HepG2 (cell line): ENCODE measurements at regions not wholly inside any gene's neighbourhood (a gene's known extent, or its start where the extent isn't known, plus 50 kb on each side); places are given as distances from the start of the nearest gene placed in this dataset.

Experiments
- ATAC-seq: fragments of 200-7000 bp; cut with Tn5 transposase; 3 replicates; pipeline ENCODE4 v1.9.1; 2020; ENCODE audit warnings: mild to moderate bottlenecking, moderate library complexity
- BruUV-seq: library from RNA; stranded (reverse); fragments of 400-500 nt; replicated peaks from 2 replicates; lab custom pipeline; 2021; lab: Mats Ljungman, UMichigan
- CTCF ChIA-PET: fragments of 300-600 bp; formaldehyde crosslinking; extraction: SDS; loops from one replicate; lab custom pipeline; 2021; ENCODE audit warnings: low total read pairs, inconsistent platforms, low intra/inter-chr PET ratio; lab: Yijun Ruan, JAX
- POLR2A ChIA-PET: fragments of 350-600 bp; sonication (Branson Sonifier 250); formaldehyde crosslinking; loops from one replicate; lab custom pipeline; 2020; ENCODE audit warnings: antibody characterized with exemption, inconsistent platforms; lab: Yijun Ruan, JAX
- DNase-seq: peaks from one replicate; pipeline ENCODE4 v3.0.0-alpha.2; 2015; ENCODE audit warnings: low spot score
- FAIRE-seq: peaks from 3 replicates; lab custom pipeline; 2011; peaks lifted over from hg19 to GRCh38; lab: Jason Lieb, UNC
- H2AFZ ChIP-seq: one replicate; pipeline ENCODE4 v1.6.1; 2011; ENCODE audit warnings: low read length, inconsistent platforms
- H3K27ac ChIP-seq: fragments of 300-600 bp; 3 replicates; pipeline ENCODE4 v1.8.0; 2011; ENCODE audit warnings: mixed run types, mild to moderate bottlenecking, mixed read lengths, low read length, inconsistent platforms; ENCODE audit not compliant: insufficient read depth; ENCODE audit errors: extremely low read length
- H3K27me3 ChIP-seq, 2 experiments: fragments of 200-600 bp in 1 of 2; 2 replicates in 1 of 2; 3 replicates in 1 of 2; pipeline versions ENCODE4 v1.6.0 to v1.8.0; 2011; ENCODE audit warnings: low read length in 2 of 2, mild to moderate bottlenecking in 2 of 2, moderate library complexity in 2 of 2, inconsistent platforms in 1 of 2; ENCODE audit not compliant: insufficient read depth in 2 of 2, control insufficient read depth in 1 of 2
- H3K36me3 ChIP-seq, 2 experiments: fragments of 200-600 bp in 1 of 2; replicated peaks in 1 of 2; 2 replicates in 1 of 2; 3 replicates in 1 of 2; pipeline versions ENCODE4 v1.5.1 to v1.8.0; 2011; ENCODE audit warnings: low read length in 2 of 2, inconsistent platforms in 1 of 2; ENCODE audit not compliant: insufficient read depth in 2 of 2, control insufficient read depth in 1 of 2
- H3K4me1 ChIP-seq: 2 replicates; pipeline ENCODE4 v1.5.1; 2012; ENCODE audit warnings: low read length, inconsistent platforms; ENCODE audit not compliant: insufficient read depth
- H3K4me2 ChIP-seq: 2 replicates; pipeline ENCODE4 v1.6.0; 2011; ENCODE audit warnings: low read depth, low read length, inconsistent platforms
- H3K4me3 ChIP-seq, 3 experiments: fragments of 200-600 bp in 1 of 3; sonication (generic), shearing (Covaris generic) in 1 of 3; replicated peaks in 1 of 3; 2 replicates each; pipeline ENCODE4 v1.5.1; 2011 to 2016; ENCODE audit warnings: low read length in 3 of 3, inconsistent platforms in 2 of 3, low read depth in 2 of 3, mild to moderate bottlenecking in 2 of 3, control low read depth in 1 of 3, mixed read lengths in 1 of 3; ENCODE audit not compliant: insufficient read depth in 1 of 3
- H3K79me2 ChIP-seq: one replicate; pipeline ENCODE4 v1.6.1; 2011; ENCODE audit warnings: low read length, inconsistent platforms; ENCODE audit not compliant: insufficient read depth
- H3K9ac ChIP-seq: 2 replicates; pipeline ENCODE4 v1.6.0; 2011; ENCODE audit warnings: mild to moderate bottlenecking, low read depth, low read length, inconsistent platforms; ENCODE audit not compliant: insufficient read depth
- H3K9me3 ChIP-seq: 2 replicates; pipeline ENCODE4 v1.5.1; 2012; ENCODE audit warnings: mild to moderate bottlenecking, low read length
- H4K20me1 ChIP-seq: 2 replicates; pipeline ENCODE4 v1.6.0; 2011; ENCODE audit warnings: inconsistent platforms, mild to moderate bottlenecking, low read length, moderate library complexity; ENCODE audit not compliant: insufficient read depth
- ARID3A ChIP-seq: IDR thresholded peaks from 2 replicates; pipeline ENCODE4 v1.6.1; 2012; ENCODE audit warnings: low read depth, low read length, improper control_type of control experiment
- ATAD3A ChIP-seq: sonication (generic); formaldehyde crosslinking; IDR thresholded peaks from 2 replicates; pipeline ENCODE4 v1.4.0; 2020; ENCODE audit warnings: missing genetic modification reagents
- ATF4 ChIP-seq, 2 experiments: fragments of 450-650 bp in 1 of 2; sonication (generic) in 1 of 2; formaldehyde crosslinking; IDR thresholded peaks; 2 replicates each; pipeline versions ENCODE4 v1.5.0 to v1.8.0; 2020 to 2022; ENCODE audit warnings: mild to moderate bottlenecking in 1 of 2, missing genetic modification reagents in 1 of 2
- CHD2 ChIP-seq: IDR thresholded peaks from 2 replicates; pipeline ENCODE4 v1.6.1; 2011; ENCODE audit warnings: low read depth, low read length, improper control_type of control experiment
- ETV6 ChIP-seq: sonication (generic); formaldehyde crosslinking; conservative IDR thresholded peaks from 2 replicates; pipeline ENCODE4 v1.4.0; 2020; ENCODE audit warnings: missing genetic modification reagents
- FOXK1 ChIP-seq: sonication (generic); formaldehyde crosslinking; IDR thresholded peaks from 2 replicates; pipeline ENCODE4 v1.4.0; 2020; ENCODE audit warnings: low read depth, missing genetic modification reagents, borderline replicate concordance
- KDM1A ChIP-seq: IDR thresholded peaks from 2 replicates; pipeline ENCODE4 v1.6.1; 2016; ENCODE audit warnings: missing compliant biosample characterization
- KLF6 ChIP-seq: IDR thresholded peaks from 2 replicates; pipeline ENCODE4 v1.8.0; 2016; ENCODE audit warnings: missing biosample characterization, missing genetic modification reagents
- MAFK ChIP-seq, 2 experiments: IDR thresholded peaks in 1 of 2; conservative IDR thresholded peaks in 1 of 2; 2 replicates each; pipeline ENCODE4 v1.6.1; 2011; ENCODE audit warnings: improper control_type of control experiment in 2 of 2, low read length in 2 of 2
- MBNL3 ChIP-seq: fragments of 250-450 bp; sonication (Bioruptor Pico); conservative IDR thresholded peaks from 2 replicates; pipeline ENCODE4 v1.8.0; 2022; ENCODE audit warnings: mild to moderate bottlenecking, inconsistent platforms
- MED8 ChIP-seq: sonication (generic); formaldehyde crosslinking; IDR thresholded peaks from 2 replicates; pipeline ENCODE4 v1.8.1; 2023; ENCODE audit warnings: mild to moderate bottlenecking, missing genetic modification reagents; ENCODE audit not compliant: insufficient replicate concordance
- PAX8 ChIP-seq: sonication (generic); formaldehyde crosslinking; IDR thresholded peaks from 2 replicates; pipeline ENCODE4 v1.8.0; 2022; ENCODE audit warnings: mild to moderate bottlenecking, missing genetic modification reagents, borderline replicate concordance
- RCOR2 ChIP-seq: IDR thresholded peaks from 2 replicates; pipeline ENCODE4 v1.6.1; 2016; ENCODE audit warnings: missing biosample characterization, missing genetic modification reagents
- RELA ChIP-seq: sonication (generic); formaldehyde crosslinking; IDR thresholded peaks from 2 replicates; pipeline ENCODE4 v1.4.0; 2020; ENCODE audit warnings: missing genetic modification reagents
- SMC3 ChIP-seq: IDR thresholded peaks from 2 replicates; pipeline ENCODE4 v1.6.1; 2011; ENCODE audit warnings: low read length, improper control_type of control experiment
- ZFP36 ChIP-seq: fragments of 150-350 bp; IDR thresholded peaks from 2 replicates; pipeline ENCODE4 v1.6.1; 2018; ENCODE audit warnings: borderline replicate concordance, low read length, low read depth; ENCODE audit not compliant: partially characterized antibody
- ZFP41 ChIP-seq: sonication (generic); formaldehyde crosslinking; IDR thresholded peaks from 2 replicates; pipeline ENCODE4 v1.4.0; 2020; ENCODE audit warnings: mild to moderate bottlenecking, missing genetic modification reagents, borderline replicate concordance
- ZNF552 ChIP-seq: sonication (generic); formaldehyde crosslinking; IDR thresholded peaks from 2 replicates; pipeline ENCODE4 v1.9.0; 2022; ENCODE audit warnings: missing genetic modification reagents, mild to moderate bottlenecking, borderline replicate concordance
- ZNF577 ChIP-seq: sonication (generic); formaldehyde crosslinking; IDR thresholded peaks from 2 replicates; pipeline ENCODE4 v1.4.0; 2020; ENCODE audit warnings: mild to moderate bottlenecking, low read depth, missing genetic modification reagents, borderline replicate concordance
- WGBS: methylation state at CpG from one replicate; pipeline ENCODE4 v1.1.6; 2017; ENCODE audit warnings: low lambda C conversion rate; 5-methylcytosine and 5-hydroxymethylcytosine counted together
- in situ Hi-C: cut with HindIII; loops from 2 replicates; pipeline ENCODE4 v1.10.0; 2017; ENCODE audit warnings: low pct_unique_long_range_greater_than_20kb; ENCODE audit not compliant: extremely low pct_ligation_motif_present
- intact Hi-C: fragments of 100-400 bp; cut with micrococcal nuclease; formaldehyde crosslinking; loops from one replicate; pipeline ENCODE4 v1.10.0; 2022; ENCODE audit not compliant: unreplicated experiment
- TF ChIP-seq, protein P1 (sequence below): sonication (generic); formaldehyde crosslinking; IDR thresholded peaks from 2 replicates; pipeline ENCODE4 v1.5.0; 2020; ENCODE audit warnings: missing genetic modification reagents

DNA sequence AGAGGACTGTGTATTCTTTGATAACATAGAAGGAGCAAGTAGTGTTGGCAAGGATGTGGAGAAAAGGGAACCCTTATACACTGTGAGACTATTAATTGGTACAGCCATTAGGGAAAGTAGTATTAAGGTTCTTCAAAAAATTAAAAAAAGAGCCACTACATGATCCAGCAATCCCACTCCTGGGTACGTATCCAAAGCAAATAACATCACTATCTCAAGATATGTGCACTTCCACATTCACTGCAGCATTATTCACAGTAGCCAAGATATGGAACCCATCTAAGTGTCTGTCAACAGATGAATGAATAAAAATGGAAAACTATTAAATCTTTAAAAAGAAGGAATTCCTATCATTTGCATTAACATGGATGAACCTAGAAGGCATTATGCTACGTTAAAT, 693.2 kb upstream of the RIOK2 start (continued):
- TF ChIP-seq RELA (CRISPR knock-in tag): no peak
- TF ChIP-seq PAX8 (CRISPR knock-in tag): no peak
- no peak for TF ChIP-seq SMC3
- TF ChIP-seq MBNL3: no peak
- no peak for TF ChIP-seq RCOR2 (CRISPR knock-in tag)
- no peak for TF ChIP-seq ATF4 (CRISPR knock-in tag; IDR thresholded peaks at IDR 0.05)
- TF ChIP-seq ETV6: no peak
- TF ChIP-seq ZFP41 (CRISPR knock-in tag): no peak
- no peak for TF ChIP-seq ZNF577 (CRISPR knock-in tag)
- no peak for TF ChIP-seq ATAD3A (CRISPR knock-in tag)
- no peak for TF ChIP-seq MAFK (conservative IDR thresholded peaks at IDR 0.05 in 1 of 2, IDR thresholded peaks at IDR 0.05 in 1 of 2; ENCODE audit: low read length in 2 of 2)
- TF ChIP-seq, all 625 proteins: peak for 0

GRCh38 chr5:97877588-97877987, 694.5 kb upstream of the RIOK2 start:
- no peaks in the 10 kb centered on the region for H3K4me1 ChIP-seq
- H3K27ac ChIP-seq: no peak overlapping the region
- no peak overlapping the region for H3K9ac ChIP-seq
- WGBS: 2% methylated on average over 3 of the region's 3 CpGs
- H4K20me1 ChIP-seq: no peaks in the 10 kb centered on the region
- ATAC-seq (no peak), DNase-seq (no peak), FAIRE-seq (no peak)
- no peaks in the 10 kb centered on the region for H3K9me3 ChIP-seq
- no peak overlapping the region for H3K4me3 ChIP-seq
- H3K4me2 ChIP-seq: no peak overlapping the region
- no peaks in the 10 kb centered on the region for H3K36me3 ChIP-seq
- ChIA-PET POLR2A (no interaction called here), CTCF (no interaction called here)
- intact Hi-C loops (no loop called here), in situ Hi-C loops (no loop called here)
- H3K79me2 ChIP-seq: no peaks in the 10 kb centered on the region
- no peaks in the 10 kb centered on the region for H3K27me3 ChIP-seq
- BruUV-seq: no TSS peak
- H2AFZ ChIP-seq: no peak overlapping the region
- TF ChIP-seq KDM1A (CRISPR knock-in tag) (no peak), MED8 (CRISPR knock-in tag) (no peak), CHD2 (no peak), ARID3A (no peak), ZNF552 (CRISPR knock-in tag) (no peak), KLF6 (CRISPR knock-in tag) (no peak), FOXK1 (CRISPR knock-in tag) (no peak), ZFP36 (no peak)
- TF ChIP-seq, protein P1, sequence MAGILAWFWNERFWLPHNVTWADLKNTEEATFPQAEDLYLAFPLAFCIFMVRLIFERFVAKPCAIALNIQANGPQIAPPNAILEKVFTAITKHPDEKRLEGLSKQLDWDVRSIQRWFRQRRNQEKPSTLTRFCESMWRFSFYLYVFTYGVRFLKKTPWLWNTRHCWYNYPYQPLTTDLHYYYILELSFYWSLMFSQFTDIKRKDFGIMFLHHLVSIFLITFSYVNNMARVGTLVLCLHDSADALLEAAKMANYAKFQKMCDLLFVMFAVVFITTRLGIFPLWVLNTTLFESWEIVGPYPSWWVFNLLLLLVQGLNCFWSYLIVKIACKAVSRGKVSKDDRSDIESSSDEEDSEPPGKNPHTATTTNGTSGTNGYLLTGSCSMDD: no peak
